ENCODE measurements at regions not wholly inside any gene's neighbourhood (a gene's known extent, or its start where the extent isn't known, plus 50 kb on each side); places are given as distances from the start of the nearest gene placed in this dataset.
"Not testable (repeated sequence)": the region's sequence is repeated elsewhere in the genome, so short reads cannot be mapped to it uniquely, and the experiment has no call there.

DNA sequence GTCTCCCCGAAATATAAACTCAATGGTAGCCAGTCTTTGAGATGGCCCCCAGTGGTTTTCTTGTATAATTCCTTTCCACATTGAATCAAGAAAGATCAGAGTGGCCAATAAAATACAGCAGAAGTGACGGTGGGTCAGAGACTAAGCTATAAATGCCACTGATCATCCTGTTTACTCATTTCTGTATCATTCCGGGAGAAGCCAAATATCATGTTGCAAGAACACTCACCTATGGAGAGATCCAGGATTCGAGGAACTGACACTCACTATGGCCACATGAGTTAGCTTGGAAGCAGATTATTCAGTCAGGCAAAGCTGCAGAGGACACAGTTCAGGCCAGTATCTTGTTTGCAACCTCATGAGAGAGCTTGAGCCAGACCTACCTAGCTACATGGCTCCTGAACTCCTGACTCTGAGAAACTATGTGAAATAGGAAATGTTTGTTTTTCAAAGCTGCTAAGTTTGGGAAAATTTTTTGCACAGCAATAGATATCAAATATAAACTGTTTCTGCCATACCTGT, 132.4 kb upstream of the ADGRF1 start:
- no peaks in the 10 kb centered on the region for H3K9me3 ChIP-seq (ENCODE audit: low read length)
- ChIA-PET CTCF (no interaction called here), POLR2A (ENCODE audit: unreplicated experiment) (interaction anchor here (0.6 kb wide), 2 partner anchors 426 to 547 kb away, joined by 4 to 6 read pairs; no protein-coding TSS in a partner anchor)
- H3K9ac ChIP-seq (ENCODE audit: low read length): peak overlapping the region; percentile 12; the same call in 1 of the 2 replicates
- ATAC-seq (peak; percentile 95), DNase-seq (peak; percentile 91)
- no TSS peak for BruUV-seq (replicated peaks)
- no peaks in the 10 kb centered on the region for H3K9me2 ChIP-seq (replicated peaks; ENCODE audit: low read length)
- TF ChIP-seq EZH2phosphoT487 (IDR thresholded peaks at IDR 0.05; ENCODE audit: borderline replicate concordance, low read length) (no peak), EZH2 (IDR thresholded peaks at IDR 0.05; ENCODE audit: low read length, unreplicated experiment) (no peak)
- TF ChIP-seq, protein P1, sequence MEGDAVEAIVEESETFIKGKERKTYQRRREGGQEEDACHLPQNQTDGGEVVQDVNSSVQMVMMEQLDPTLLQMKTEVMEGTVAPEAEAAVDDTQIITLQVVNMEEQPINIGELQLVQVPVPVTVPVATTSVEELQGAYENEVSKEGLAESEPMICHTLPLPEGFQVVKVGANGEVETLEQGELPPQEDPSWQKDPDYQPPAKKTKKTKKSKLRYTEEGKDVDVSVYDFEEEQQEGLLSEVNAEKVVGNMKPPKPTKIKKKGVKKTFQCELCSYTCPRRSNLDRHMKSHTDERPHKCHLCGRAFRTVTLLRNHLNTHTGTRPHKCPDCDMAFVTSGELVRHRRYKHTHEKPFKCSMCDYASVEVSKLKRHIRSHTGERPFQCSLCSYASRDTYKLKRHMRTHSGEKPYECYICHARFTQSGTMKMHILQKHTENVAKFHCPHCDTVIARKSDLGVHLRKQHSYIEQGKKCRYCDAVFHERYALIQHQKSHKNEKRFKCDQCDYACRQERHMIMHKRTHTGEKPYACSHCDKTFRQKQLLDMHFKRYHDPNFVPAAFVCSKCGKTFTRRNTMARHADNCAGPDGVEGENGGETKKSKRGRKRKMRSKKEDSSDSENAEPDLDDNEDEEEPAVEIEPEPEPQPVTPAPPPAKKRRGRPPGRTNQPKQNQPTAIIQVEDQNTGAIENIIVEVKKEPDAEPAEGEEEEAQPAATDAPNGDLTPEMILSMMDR (conservative IDR thresholded peaks at IDR 0.05; ENCODE audit: low read depth, low read length): no peak
- H3K4me3 ChIP-seq (ENCODE audit: low read length): no peak overlapping the region
- H3K4me2 ChIP-seq (ENCODE audit: low read length): peak overlapping the region; percentile 36; the same call in 1 of the 2 replicates
- H3K36me3 ChIP-seq (ENCODE audit: low read depth, low read length): no peaks in the 10 kb centered on the region
- H4K20me1 ChIP-seq (ENCODE audit: low read length): no peaks in the 10 kb centered on the region
- peak overlapping the region; percentile 75 for H3K27ac ChIP-seq (ENCODE audit: low read length)
- no peaks in the 10 kb centered on the region for H3K79me2 ChIP-seq (ENCODE audit: low read length)
- H3K27me3 ChIP-seq (ENCODE audit: low read length): no peaks in the 10 kb centered on the region
- H3K4me1 ChIP-seq (ENCODE audit: insufficient read depth, low read length): peaks cover 42% of the 10 kb centered on the region
- intact Hi-C loops (cut with micrococcal nuclease): loop anchor here (2.0 kb wide), 1 partner anchor 14 kb away; no protein-coding TSS in a partner anchor
- H3F3A ChIP-seq (ENCODE audit: low read length, unreplicated experiment): no peaks in the 10 kb centered on the region
- H2AFZ ChIP-seq (ENCODE audit: low read length): no peak overlapping the region

DNA sequence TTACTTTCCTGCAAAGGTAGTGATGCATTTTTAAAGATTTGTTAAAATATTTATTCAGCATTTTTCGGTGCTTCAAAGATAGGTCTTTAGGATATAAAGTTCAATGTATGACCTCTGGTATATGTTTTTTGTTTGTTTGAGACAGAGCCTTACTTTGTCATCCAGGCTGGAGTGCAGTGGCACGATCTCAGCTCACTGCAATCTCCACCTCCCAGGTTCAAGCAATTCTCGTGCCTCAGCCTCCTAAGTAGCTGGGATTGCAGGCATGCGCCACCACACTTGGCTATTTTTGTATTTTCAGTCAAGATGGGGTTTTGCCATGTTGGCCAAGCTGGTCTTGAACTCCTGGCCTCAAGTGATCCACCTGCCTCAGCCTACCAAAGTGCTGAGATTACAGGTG, 131.9 kb upstream of the ADGRF1 start:
- CTCF ChIA-PET; POLR2A ChIA-PET (ENCODE audit: unreplicated experiment): not testable (repeated sequence)

DNA sequence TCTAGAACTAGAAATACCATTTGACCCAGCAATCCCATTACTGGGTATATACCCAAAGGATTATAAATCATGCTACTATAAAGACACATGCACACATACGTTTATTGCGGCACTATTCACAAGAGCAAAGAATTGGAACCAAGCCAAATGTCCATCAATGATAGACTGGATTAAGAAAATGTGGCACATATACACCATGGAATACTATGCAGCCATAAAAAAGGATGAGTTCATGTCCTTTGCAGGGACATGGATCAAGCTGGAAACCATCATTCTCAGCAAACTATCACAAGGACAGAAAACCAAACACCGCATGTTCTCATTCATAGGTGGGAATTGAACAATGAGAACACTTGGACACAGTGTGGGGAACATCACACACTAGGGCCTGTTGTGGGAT, 131.0 kb upstream of the ADGRF1 start:
- peaks cover 52% of the 10 kb centered on the region for H3K4me1 ChIP-seq (ENCODE audit: insufficient read depth, low read length)
- H3K4me2 ChIP-seq (ENCODE audit: low read length); H3K79me2 ChIP-seq (ENCODE audit: low read length); H3K27me3 ChIP-seq (ENCODE audit: low read length); H3K9me3 ChIP-seq (ENCODE audit: low read length); H3K4me3 ChIP-seq (ENCODE audit: low read length); CTCF ChIA-PET; intact Hi-C loops (cut with micrococcal nuclease); H3K9ac ChIP-seq (ENCODE audit: low read length); H2AFZ ChIP-seq (ENCODE audit: low read length); H3F3A ChIP-seq (ENCODE audit: low read length, unreplicated experiment); POLR2A ChIA-PET (ENCODE audit: unreplicated experiment); DNase-seq; H3K9me2 ChIP-seq (replicated peaks; ENCODE audit: low read length); H3K36me3 ChIP-seq (ENCODE audit: low read depth, low read length); H3K27ac ChIP-seq (ENCODE audit: low read length); H4K20me1 ChIP-seq (ENCODE audit: low read length); BruUV-seq (replicated peaks); ATAC-seq: not testable (repeated sequence)

More for the DNA sequence above, 131.9 kb upstream of the ADGRF1 start:
- H3K27me3 ChIP-seq (ENCODE audit: low read length); H3K9ac ChIP-seq (ENCODE audit: low read length); H3F3A ChIP-seq (ENCODE audit: low read length, unreplicated experiment); H3K36me3 ChIP-seq (ENCODE audit: low read depth, low read length); H3K4me2 ChIP-seq (ENCODE audit: low read length); ATAC-seq; BruUV-seq (replicated peaks); H4K20me1 ChIP-seq (ENCODE audit: low read length); H3K9me2 ChIP-seq (replicated peaks; ENCODE audit: low read length); DNase-seq; H3K9me3 ChIP-seq (ENCODE audit: low read length); H2AFZ ChIP-seq (ENCODE audit: low read length); H3K4me3 ChIP-seq (ENCODE audit: low read length); H3K79me2 ChIP-seq (ENCODE audit: low read length): not testable (repeated sequence)
- Histone ChIP-seq H3K27ac (ENCODE audit: low read length) (peak overlapping the region; percentile 75), H3K4me1 (ENCODE audit: insufficient read depth, low read length) (peaks cover 44% of the 10 kb centered on the region)
- intact Hi-C loops (cut with micrococcal nuclease): loop anchor here (2.0 kb wide), 1 partner anchor 15 kb away; no protein-coding TSS in a partner anchor

DNA sequence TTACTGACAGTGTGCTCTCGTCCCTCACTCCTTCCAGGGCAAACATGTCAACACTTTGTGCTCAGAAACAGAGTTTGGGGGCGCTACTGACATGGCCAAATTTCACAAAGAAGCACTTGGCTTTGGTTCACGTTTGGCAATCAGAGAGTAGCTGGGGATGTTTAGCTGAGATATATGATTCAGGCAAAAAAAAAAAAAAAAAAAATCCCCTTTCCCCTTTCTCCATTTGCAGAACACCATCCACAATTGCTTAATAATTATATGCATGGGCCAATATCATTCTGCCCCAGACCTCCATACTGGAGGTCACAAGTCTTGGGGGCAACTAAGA, 128.4 kb upstream of the ADGRF1 start:
- Histone ChIP-seq H3F3A (ENCODE audit: low read length, unreplicated experiment) (no peaks in the 10 kb centered on the region), H3K9ac (ENCODE audit: low read length) (no peak overlapping the region), H3K4me1 (ENCODE audit: insufficient read depth, low read length) (peaks cover 64% of the 10 kb centered on the region), H3K4me2 (ENCODE audit: low read length) (no peak overlapping the region), H3K4me3 (ENCODE audit: low read length) (no peak overlapping the region), H2AFZ (ENCODE audit: low read length) (no peak overlapping the region), H3K27ac (ENCODE audit: low read length) (peak overlapping the region; percentile 91), H3K9me2 (replicated peaks; ENCODE audit: low read length) (no peaks in the 10 kb centered on the region), H3K36me3 (ENCODE audit: low read depth, low read length) (no peaks in the 10 kb centered on the region), H3K9me3 (ENCODE audit: low read length) (no peaks in the 10 kb centered on the region), H4K20me1 (ENCODE audit: low read length) (no peaks in the 10 kb centered on the region), H3K79me2 (ENCODE audit: low read length) (no peaks in the 10 kb centered on the region), H3K27me3 (ENCODE audit: low read length) (no peaks in the 10 kb centered on the region)
- BruUV-seq (replicated peaks): no TSS peak
- CTCF ChIA-PET: no interaction called here
- no peak for TF ChIP-seq EZH2 (IDR thresholded peaks at IDR 0.05; ENCODE audit: low read length, unreplicated experiment)
- TF ChIP-seq, protein P1 (conservative IDR thresholded peaks at IDR 0.05; ENCODE audit: low read depth, low read length): no peak
- no peak for TF ChIP-seq EZH2phosphoT487 (IDR thresholded peaks at IDR 0.05; ENCODE audit: borderline replicate concordance, low read length)
- intact Hi-C loops (cut with micrococcal nuclease): no loop called here
- POLR2A ChIA-PET (ENCODE audit: unreplicated experiment): no interaction called here
- DNase-seq: no peak
- no peak for ATAC-seq
